ENCODE measurements at regions not wholly inside any gene's neighbourhood (a gene's known extent, or its start where the extent isn't known, plus 50 kb on each side); places are given as distances from the start of the nearest gene placed in this dataset.

DNA sequence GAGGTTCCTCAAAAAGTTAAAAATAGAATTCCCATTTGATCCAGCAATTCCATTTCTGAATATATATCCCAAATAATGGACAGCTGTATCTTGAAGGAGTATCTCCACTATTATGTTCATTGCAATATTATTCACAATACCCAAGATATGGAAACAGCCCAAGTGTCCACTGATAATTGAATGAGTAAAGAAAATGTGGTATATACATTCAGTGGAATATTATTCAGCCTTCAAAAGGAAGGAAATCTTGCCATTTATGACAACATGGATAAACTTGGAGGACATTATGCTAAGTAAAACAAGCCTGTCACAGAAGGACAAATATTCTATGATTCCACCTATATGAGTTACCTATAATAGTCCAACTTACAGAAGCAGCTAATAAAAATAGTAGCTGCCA, 979.0 kb downstream of the SLC6A15 start:
- TF ChIP-seq POLR2AphosphoS5 (IDR thresholded peaks at IDR 0.05; ENCODE audit: low read depth, low read length) (no peak), SIN3A (IDR thresholded peaks at IDR 0.05; ENCODE audit: borderline replicate concordance, insufficient read depth, low read length) (no peak)

Data from PFSK-1 (cell line).